SW 1271 (cell line): ENCODE measurements at regions not wholly inside any gene's neighbourhood (a gene's known extent, or its start where the extent isn't known, plus 50 kb on each side); places are given as distances from the start of the nearest gene placed in this dataset.

Experiments
- DNase-seq, 2 experiments: peaks; one replicate each; lab custom pipeline; 2025; lab: John Stamatoyannopoulos, UW

- no peak for DNase-seq
These were observed 107.6 kb downstream of the AMER1 start for GRCh38 chrX:64097891-64098290.

- DNase-seq, result peak in 1 of 2 experiments; percentile 0
These were observed 111.7 kb downstream of the AMER1 start for GRCh38 chrX:64093761-64094160.
